ENCODE measurements at regions not wholly inside any gene's neighbourhood (a gene's known extent, or its start where the extent isn't known, plus 50 kb on each side); places are given as distances from the start of the nearest gene placed in this dataset.

- TF ChIP-seq CTCF (conservative IDR thresholded peaks at IDR 0.05): no peak
- no peak overlapping the region for H3K27ac ChIP-seq
Observed at GRCh38 chr3:124679048-124679638, 51.1 kb upstream of the UMPS start.
